Pancreas (tissue), 10 donors: ENCODE measurements at regions not wholly inside any gene's neighbourhood (a gene's known extent, or its start where the extent isn't known, plus 50 kb on each side); places are given as distances from the start of the nearest gene placed in this dataset.

Source experiments
- ATAC-seq, 4 donors: fragments of 200-7000 bp; cut with Tn5 transposase; one replicate each; pipeline versions ENCODE4 v1.8.0 to v1.9.1; 2020; ENCODE audit warnings: mild to moderate bottlenecking in 4 of 4, moderate library complexity in 4 of 4
- DNase-seq, 6 donors: peaks; one replicate each; pipeline ENCODE4 v3.0.0-alpha.2; 2020
- FAIRE-seq: peaks from 2 replicates; lab custom pipeline; 2012; peaks lifted over from hg19 to GRCh38; lab: Jason Lieb, UNC
- H3K27ac ChIP-seq, 4 donors: fragments of 200-600 bp; sonication (generic); 1 replicate in 3 of 4; 2 replicates in 1 of 4; pipeline versions ENCODE4 v1.5.0 to v1.8.0; 2020
- H3K27me3 ChIP-seq, 4 donors: fragments of 200-600 bp; one replicate each; pipeline ENCODE4 v1.8.0; 2021
- H3K36me3 ChIP-seq, 3 donors: fragments of 200-600 bp; sonication (generic) in 1 of 3; one replicate each; pipeline versions ENCODE4 v1.5.0 to v1.8.0; 2020 to 2021
- H3K4me1 ChIP-seq, 3 donors: fragments of 200-600 bp; one replicate each; pipeline ENCODE4 v1.8.0; 2021
- H3K4me3 ChIP-seq, 4 donors: fragments of 200-600 bp; sonication (generic) in 2 of 4; one replicate each; pipeline versions ENCODE4 v1.5.0 to v1.8.0; 2020 to 2021
- H3K9me3 ChIP-seq, 4 donors: fragments of 200-600 bp; one replicate each; pipeline ENCODE4 v1.8.0; 2021
- CTCF ChIP-seq, 4 donors: fragments of 200-600 bp; sonication (generic) in 3 of 4; IDR thresholded peaks; one replicate each; pipeline versions ENCODE4 v1.5.0 to v1.8.0; 2021; ENCODE audit warnings: antibody characterized with exemption in 4 of 4
- WGBS, 2 donors: extraction: QIAGEN DNeasy Blood & Tissue Kit; methylation state at CpG; one replicate each; pipeline ENCODE4 v1.1.7; 2013; 5-methylcytosine and 5-hydroxymethylcytosine counted together
- intact Hi-C, 3 donors: fragments of 100-400 bp; cut with DNase I; formaldehyde crosslinking; loops; one replicate each; pipeline versions ENCODE4 v1.11.1 to v1.14.2; 2022
- donor health status: healthy with polysubstance abuse.
- donor health status: DM: no; HTN: no; CAD: no; lungs with moderate emphysema.
- donor health status: DM: no; HTN: no; CAD: no.
- donor health status: control.
- donor health status: control.
- donor health status: Bipolar disorder and iron deficiency.
- donor health status: DM: yes; HTN: yes; CAD: no.
- donor health status: DM: no; HTN: no; CAD: no.
- donor health status: DM: no; HTN: no; CAD: no.
- donor health status: DM: yes; HTN: yes; CAD: no.

- no peaks in the 10 kb centered on the region for H3K4me1 ChIP-seq
- H3K4me3 ChIP-seq: no peak overlapping the region
- no peak for TF ChIP-seq CTCF (IDR thresholded peaks at IDR 0.05)
- DNase-seq (no peak), FAIRE-seq (no peak), ATAC-seq (no peak)
- H3K27ac ChIP-seq: no peak overlapping the region
- 44 to 67% methylated on average over 1 of the region's 1 CpG for WGBS, 2 donors
- no peaks in the 10 kb centered on the region for H3K36me3 ChIP-seq
- intact Hi-C loops: no loop called here
- no peaks in the 10 kb centered on the region for H3K27me3 ChIP-seq
- H3K9me3 ChIP-seq: no peaks in the 10 kb centered on the region
Measured at GRCh38 chr9:16075696-16076095, 522.9 kb downstream of the CCDC171 start.

- H3K9me3 ChIP-seq: no peaks in the 10 kb centered on the region
- no peaks in the 10 kb centered on the region for H3K27me3 ChIP-seq
- no peaks in the 10 kb centered on the region for H3K4me1 ChIP-seq
- DNase-seq (no peak), FAIRE-seq (no peak), ATAC-seq (no peak)
- H3K27ac ChIP-seq: no peak overlapping the region
- intact Hi-C loops: no loop called here
- 75 to 83% methylated on average over 7 of the region's 7 CpGs for WGBS, 2 donors
- TF ChIP-seq CTCF (IDR thresholded peaks at IDR 0.05): no peak
- no peaks in the 10 kb centered on the region for H3K36me3 ChIP-seq
- no peak overlapping the region for H3K4me3 ChIP-seq
Measured at GRCh38 chr9:16076511-16076910, 523.7 kb downstream of the CCDC171 start.

GRCh38 chr9:16082796-16083195, 530.0 kb downstream of the CCDC171 start:
- ATAC-seq (no peak), FAIRE-seq (no peak), DNase-seq (no peak)
- 69 to 81% methylated on average over 1 of the region's 1 CpG for WGBS, 2 donors
- H3K27me3 ChIP-seq: no peaks in the 10 kb centered on the region
- no peak overlapping the region for H3K4me3 ChIP-seq
- H3K4me1 ChIP-seq: no peaks in the 10 kb centered on the region
- intact Hi-C loops: no loop called here
- TF ChIP-seq CTCF (IDR thresholded peaks at IDR 0.05): no peak
- no peaks in the 10 kb centered on the region for H3K9me3 ChIP-seq
- H3K36me3 ChIP-seq: no peaks in the 10 kb centered on the region
- no peak overlapping the region for H3K27ac ChIP-seq

- peak in 2 of 4 donors; percentile 42 to 60 for ATAC-seq
- TF ChIP-seq CTCF (IDR thresholded peaks at IDR 0.05): no peak
- intact Hi-C loops: no loop called here
- Histone ChIP-seq H3K27me3 (no peaks in the 10 kb centered on the region), H3K27ac (no peak overlapping the region), H3K4me3 (no peak overlapping the region), H3K4me1 (no peaks in the 10 kb centered on the region), H3K36me3 (no peaks in the 10 kb centered on the region), H3K9me3 (no peaks in the 10 kb centered on the region)
- no peak for DNase-seq
- 73 to 81% methylated on average over 5 of the region's 5 CpGs for WGBS, 2 donors
- FAIRE-seq: no peak
Measured at GRCh38 chr9:16085167-16085726, 532.4 kb downstream of the CCDC171 start.

GRCh38 chr9:16090907-16091629, 538.2 kb downstream of the CCDC171 start:
- Histone ChIP-seq H3K4me1 (no peaks in the 10 kb centered on the region), H3K9me3 (no peaks in the 10 kb centered on the region), H3K27me3 (no peaks in the 10 kb centered on the region), H3K4me3 (no peak overlapping the region), H3K27ac (no peak overlapping the region), H3K36me3 (no peaks in the 10 kb centered on the region)
- no peak for FAIRE-seq
- no peak for DNase-seq
- no peak for TF ChIP-seq CTCF (IDR thresholded peaks at IDR 0.05)
- ATAC-seq: peak in 1 of 4 donors; percentile 17
- WGBS, 2 donors: 80 to 84% methylated on average over 3 of the region's 3 CpGs
- intact Hi-C loops: no loop called here
